A549 (cell line): ENCODE measurements at regions not wholly inside any gene's neighbourhood (a gene's known extent, or its start where the extent isn't known, plus 50 kb on each side); places are given as distances from the start of the nearest gene placed in this dataset.

Experiments
- BCL3 ChIP-seq: fragments of >200 bp; sonication (Bioruptor Twin); formaldehyde crosslinking; IDR thresholded peaks from 3 replicates; pipeline ENCODE4 v1.6.1; 2016
- CBX8 ChIP-seq: fragments of 200-600 bp; sonication (generic); IDR thresholded peaks from 2 replicates; pipeline ENCODE4 v1.6.1; 2016
- CHD4 ChIP-seq: fragments of 200-600 bp; sonication (generic); IDR thresholded peaks from 2 replicates; pipeline ENCODE4 v1.6.1; 2016; ENCODE audit warnings: antibody characterized with exemption, mild to moderate bottlenecking, borderline replicate concordance
- EP300 ChIP-seq, 2 experiments: fragments of >200 bp; sonication (Bioruptor Twin); formaldehyde crosslinking; IDR thresholded peaks; 2 replicates in 1 of 2; 3 replicates in 1 of 2; pipeline ENCODE4 v1.6.1; 2016 to 2017
- KDM1A ChIP-seq: fragments of 200-600 bp; sonication (generic); IDR thresholded peaks from 2 replicates; pipeline ENCODE4 v1.6.1; 2016; ENCODE audit warnings: low read depth, mild to moderate bottlenecking
- NFE2L2 ChIP-seq: fragments of 150-350 bp; conservative IDR thresholded peaks from 2 replicates; pipeline ENCODE4 v1.6.1; 2014; ENCODE audit warnings: low read length
- PBX3 ChIP-seq: IDR thresholded peaks from 2 replicates; pipeline ENCODE4 v1.6.1; 2012
- POLR2A ChIP-seq: IDR thresholded peaks from 2 replicates; pipeline ENCODE4 v1.6.1; 2012; ENCODE audit warnings: mild to moderate bottlenecking, low read length
- REST ChIP-seq: fragments of 200-600 bp; sonication (generic); IDR thresholded peaks from 2 replicates; pipeline ENCODE4 v1.6.1; 2016; ENCODE audit warnings: antibody characterized with exemption, mild to moderate bottlenecking, moderate library complexity
- RFX5 ChIP-seq: fragments of 450-650 bp; IDR thresholded peaks from 2 replicates; pipeline ENCODE4 v1.7.1; 2014; ENCODE audit warnings: antibody characterized with exemption, mild to moderate bottlenecking, moderate library complexity
- TP53 ChIP-seq: fragments of 250-450 bp; sonication (Bioruptor Pico); IDR thresholded peaks from 2 replicates; pipeline ENCODE4 v1.5.0; 2021; ENCODE audit warnings: mild to moderate bottlenecking, moderate library complexity
- TF ChIP-seq, protein P1 (sequence below): fragments of >200 bp; sonication (Bioruptor Twin); formaldehyde crosslinking; IDR thresholded peaks from 3 replicates; pipeline ENCODE4 v1.5.1; 2016
- TF ChIP-seq, protein P2 (sequence below): fragments of 450-650 bp; IDR thresholded peaks from 2 replicates; pipeline ENCODE4 v1.6.1; 2014; ENCODE audit warnings: antibody characterized with exemption
- TF ChIP-seq, protein P3 (sequence below): IDR thresholded peaks from 2 replicates; pipeline ENCODE4 v1.6.1; 2012

GRCh38 chr2:133812826-133813617 is 244.8 kb upstream of the NCKAP5 start:
- TF ChIP-seq REST (no peak), CBX8 (no peak), KDM1A (no peak), NFE2L2 (no peak), EP300 (IDR thresholded peaks at IDR 0.05) (no peak), POLR2A (no peak), BCL3 (no peak), CHD4 (no peak), RFX5 (no peak), PBX3 (no peak), TP53 (no peak)
- TF ChIP-seq, protein P1, sequence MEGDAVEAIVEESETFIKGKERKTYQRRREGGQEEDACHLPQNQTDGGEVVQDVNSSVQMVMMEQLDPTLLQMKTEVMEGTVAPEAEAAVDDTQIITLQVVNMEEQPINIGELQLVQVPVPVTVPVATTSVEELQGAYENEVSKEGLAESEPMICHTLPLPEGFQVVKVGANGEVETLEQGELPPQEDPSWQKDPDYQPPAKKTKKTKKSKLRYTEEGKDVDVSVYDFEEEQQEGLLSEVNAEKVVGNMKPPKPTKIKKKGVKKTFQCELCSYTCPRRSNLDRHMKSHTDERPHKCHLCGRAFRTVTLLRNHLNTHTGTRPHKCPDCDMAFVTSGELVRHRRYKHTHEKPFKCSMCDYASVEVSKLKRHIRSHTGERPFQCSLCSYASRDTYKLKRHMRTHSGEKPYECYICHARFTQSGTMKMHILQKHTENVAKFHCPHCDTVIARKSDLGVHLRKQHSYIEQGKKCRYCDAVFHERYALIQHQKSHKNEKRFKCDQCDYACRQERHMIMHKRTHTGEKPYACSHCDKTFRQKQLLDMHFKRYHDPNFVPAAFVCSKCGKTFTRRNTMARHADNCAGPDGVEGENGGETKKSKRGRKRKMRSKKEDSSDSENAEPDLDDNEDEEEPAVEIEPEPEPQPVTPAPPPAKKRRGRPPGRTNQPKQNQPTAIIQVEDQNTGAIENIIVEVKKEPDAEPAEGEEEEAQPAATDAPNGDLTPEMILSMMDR, result no peak
- TF ChIP-seq, protein P2, sequence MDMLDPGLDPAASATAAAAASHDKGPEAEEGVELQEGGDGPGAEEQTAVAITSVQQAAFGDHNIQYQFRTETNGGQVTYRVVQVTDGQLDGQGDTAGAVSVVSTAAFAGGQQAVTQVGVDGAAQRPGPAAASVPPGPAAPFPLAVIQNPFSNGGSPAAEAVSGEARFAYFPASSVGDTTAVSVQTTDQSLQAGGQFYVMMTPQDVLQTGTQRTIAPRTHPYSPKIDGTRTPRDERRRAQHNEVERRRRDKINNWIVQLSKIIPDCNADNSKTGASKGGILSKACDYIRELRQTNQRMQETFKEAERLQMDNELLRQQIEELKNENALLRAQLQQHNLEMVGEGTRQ, result no peak
- TF ChIP-seq, protein P3, sequence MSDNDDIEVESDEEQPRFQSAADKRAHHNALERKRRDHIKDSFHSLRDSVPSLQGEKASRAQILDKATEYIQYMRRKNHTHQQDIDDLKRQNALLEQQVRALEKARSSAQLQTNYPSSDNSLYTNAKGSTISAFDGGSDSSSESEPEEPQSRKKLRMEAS, result no peak
